ENCODE measurements at regions not wholly inside any gene's neighbourhood (a gene's known extent, or its start where the extent isn't known, plus 50 kb on each side); places are given as distances from the start of the nearest gene placed in this dataset.
A peak's percentile ranks its signal among the peaks of the same experiment; 100 is the strongest.

- TF ChIP-seq SALL1 (CRISPR knock-in tag; IDR thresholded peaks at IDR 0.05) (0 out of 2 replicates have a peak, but pooled peaks have one; percentile 42), SOX13 (IDR thresholded peaks at IDR 0.05) (no peak), SOX13 (CRISPR knock-in tag; conservative IDR thresholded peaks at IDR 0.05 in 1 of 2, IDR thresholded peaks at IDR 0.05 in 1 of 2) (peak; percentile 22 to 29; a peak in 1 of 4 replicates), ZBTB49 (CRISPR knock-in tag; IDR thresholded peaks at IDR 0.05; ENCODE audit: borderline replicate concordance) (no peak), NRL (CRISPR knock-in tag; IDR thresholded peaks at IDR 0.05; ENCODE audit: borderline replicate concordance) (peak; percentile 53; the same call in 1 of the 2 replicates), BRD4 (CRISPR knock-in tag; IDR thresholded peaks at IDR 0.05) (no peak), ZNF317 (CRISPR knock-in tag; IDR thresholded peaks at IDR 0.05) (0 out of 2 replicates have a peak, but pooled peaks have one; percentile 38), ZFX (CRISPR knock-in tag; IDR thresholded peaks at IDR 0.05; ENCODE audit: low read depth) (peak; percentile 54; the same call in 1 of the 2 replicates), HMGXB4 (CRISPR knock-in tag; IDR thresholded peaks at IDR 0.05; ENCODE audit: borderline replicate concordance in 1 of 2, low read depth in 1 of 2) (peak; percentile 90 to 94), YEATS4 (CRISPR knock-in tag; IDR thresholded peaks at IDR 0.05; ENCODE audit: borderline replicate concordance) (0 out of 2 replicates have a peak, but pooled peaks have one; percentile 57), XRCC5 (optimal IDR thresholded peaks at IDR 0.05; ENCODE audit: low read length) (peak; percentile 97), THAP11 (CRISPR knock-in tag; IDR thresholded peaks at IDR 0.05) (0 out of 2 replicates have a peak, but pooled peaks have one; percentile 21), ZBTB44 (CRISPR knock-in tag; IDR thresholded peaks at IDR 0.05) (no peak), ZNF766 (CRISPR knock-in tag; IDR thresholded peaks at IDR 0.05; ENCODE audit: borderline replicate concordance) (0 out of 2 replicates have a peak, but pooled peaks have one; percentile 28), SUZ12 (IDR thresholded peaks at IDR 0.05; ENCODE audit: low read depth, low read length) (peak; percentile 23; the same call in 1 of the 2 replicates), TRIM22 (IDR thresholded peaks at IDR 0.05) (no peak), HOXA7 (CRISPR knock-in tag; IDR thresholded peaks at IDR 0.05) (no peak), ISL2 (CRISPR knock-in tag; IDR thresholded peaks at IDR 0.05) (0 out of 2 replicates have a peak, but pooled peaks have one; percentile 27), KDM5A (IDR thresholded peaks at IDR 0.05; ENCODE audit: borderline replicate concordance, low read length) (no peak), NKX3-1 (CRISPR knock-in tag; IDR thresholded peaks at IDR 0.05) (no peak), ZNF891 (CRISPR knock-in tag; IDR thresholded peaks at IDR 0.05) (peak; percentile 83; the same call in 1 of the 2 replicates), ZNF274 (CRISPR knock-in tag; IDR thresholded peaks at IDR 0.05) (peak; percentile 70; the same call in 1 of the 2 replicates)
Measured at GRCh38 chr6:133837801-133838349, 51.0 kb upstream of the TCF21 start (continued).
